Liver (tissue), 3 donors: ENCODE measurements at regions not wholly inside any gene's neighbourhood (a gene's known extent, or its start where the extent isn't known, plus 50 kb on each side); places are given as distances from the start of the nearest gene placed in this dataset.

Experiments used
- EGR1 ChIP-seq, 2 donors: IDR thresholded peaks; 2 replicates each; pipeline ENCODE4 v1.6.1; 2016 to 2018; ENCODE audit warnings: antibody characterized with exemption in 2 of 2, low read depth in 2 of 2
- GABPA ChIP-seq, 2 donors: IDR thresholded peaks in 1 of 2; conservative IDR thresholded peaks in 1 of 2; 2 replicates each; pipeline ENCODE4 v1.6.1; 2016; ENCODE audit warnings: antibody characterized with exemption in 2 of 2, mild to moderate bottlenecking in 1 of 2, moderate library complexity in 1 of 2
- HNF4A ChIP-seq, 2 donors: conservative IDR thresholded peaks; 2 replicates each; pipeline ENCODE4 v1.6.1; 2016; ENCODE audit warnings: antibody characterized with exemption in 2 of 2, mild to moderate bottlenecking in 2 of 2
- HNF4G ChIP-seq: IDR thresholded peaks from 2 replicates; pipeline ENCODE4 v1.6.1; 2016; ENCODE audit warnings: antibody characterized with exemption
- JUND ChIP-seq, 2 donors: IDR thresholded peaks; 2 replicates each; pipeline ENCODE4 v1.6.1; 2016; ENCODE audit warnings: antibody characterized with exemption in 2 of 2
- RAD21 ChIP-seq, 2 donors: IDR thresholded peaks; 2 replicates each; pipeline ENCODE4 v1.6.1; 2016; ENCODE audit warnings: antibody characterized with exemption in 2 of 2, mild to moderate bottlenecking in 2 of 2
- SP1 ChIP-seq: IDR thresholded peaks from 2 replicates; pipeline ENCODE4 v1.6.1; 2018; ENCODE audit warnings: antibody characterized with exemption, mild to moderate bottlenecking
- TAF1 ChIP-seq: conservative IDR thresholded peaks from 2 replicates; pipeline ENCODE4 v1.6.1; 2016; ENCODE audit warnings: antibody characterized with exemption, mild to moderate bottlenecking
- YY1 ChIP-seq: IDR thresholded peaks from 2 replicates; pipeline ENCODE4 v1.6.1; 2016; ENCODE audit warnings: antibody characterized with exemption, mild to moderate bottlenecking
- TF ChIP-seq, protein P1 (sequence below): fragments of 150-350 bp; IDR thresholded peaks from 2 replicates; pipeline ENCODE4 v1.5.1; 2017; ENCODE audit warnings: improper control_type of control experiment, low read depth, low read length; ENCODE audit not compliant: missing input control
- TF ChIP-seq, protein P2 (sequence below): IDR thresholded peaks from 2 replicates; pipeline ENCODE4 v1.6.1; 2016; ENCODE audit warnings: antibody characterized with exemption, mild to moderate bottlenecking
- TF ChIP-seq, protein P3 (sequence below): IDR thresholded peaks from 2 replicates; pipeline ENCODE4 v1.6.1; 2016; ENCODE audit warnings: antibody characterized with exemption
- TF ChIP-seq, protein P4 (sequence below): IDR thresholded peaks from 2 replicates; pipeline ENCODE4 v1.6.1; 2016; ENCODE audit warnings: antibody characterized with exemption
- TF ChIP-seq, protein P5 (sequence below): IDR thresholded peaks from 2 replicates; pipeline ENCODE4 v1.6.1; 2016; ENCODE audit warnings: antibody characterized with exemption
- donor health status: healthy.
- donor health status: healthy.

DNA sequence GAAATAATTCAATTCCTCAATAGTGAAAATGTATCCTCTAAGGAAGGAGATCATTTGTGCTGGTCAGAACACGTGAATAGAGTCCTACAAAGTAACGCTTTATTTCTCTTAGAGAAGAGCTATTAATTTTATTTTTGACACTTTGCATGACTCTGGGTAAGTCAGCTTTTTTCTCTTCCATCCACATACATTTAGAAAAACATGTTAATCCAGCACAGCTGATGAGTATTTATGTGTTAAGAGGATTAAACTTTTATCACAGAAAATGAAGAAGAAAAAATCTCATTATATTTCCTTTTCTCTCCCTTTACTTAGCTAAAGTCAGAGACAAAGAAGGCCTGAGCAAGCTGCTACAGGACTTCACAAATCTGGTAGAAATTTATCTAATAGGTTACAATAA is 649.5 kb upstream of the CCDC179 start:
- TF ChIP-seq, protein P1, sequence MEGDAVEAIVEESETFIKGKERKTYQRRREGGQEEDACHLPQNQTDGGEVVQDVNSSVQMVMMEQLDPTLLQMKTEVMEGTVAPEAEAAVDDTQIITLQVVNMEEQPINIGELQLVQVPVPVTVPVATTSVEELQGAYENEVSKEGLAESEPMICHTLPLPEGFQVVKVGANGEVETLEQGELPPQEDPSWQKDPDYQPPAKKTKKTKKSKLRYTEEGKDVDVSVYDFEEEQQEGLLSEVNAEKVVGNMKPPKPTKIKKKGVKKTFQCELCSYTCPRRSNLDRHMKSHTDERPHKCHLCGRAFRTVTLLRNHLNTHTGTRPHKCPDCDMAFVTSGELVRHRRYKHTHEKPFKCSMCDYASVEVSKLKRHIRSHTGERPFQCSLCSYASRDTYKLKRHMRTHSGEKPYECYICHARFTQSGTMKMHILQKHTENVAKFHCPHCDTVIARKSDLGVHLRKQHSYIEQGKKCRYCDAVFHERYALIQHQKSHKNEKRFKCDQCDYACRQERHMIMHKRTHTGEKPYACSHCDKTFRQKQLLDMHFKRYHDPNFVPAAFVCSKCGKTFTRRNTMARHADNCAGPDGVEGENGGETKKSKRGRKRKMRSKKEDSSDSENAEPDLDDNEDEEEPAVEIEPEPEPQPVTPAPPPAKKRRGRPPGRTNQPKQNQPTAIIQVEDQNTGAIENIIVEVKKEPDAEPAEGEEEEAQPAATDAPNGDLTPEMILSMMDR, result no peak
- TF ChIP-seq, protein P2, sequence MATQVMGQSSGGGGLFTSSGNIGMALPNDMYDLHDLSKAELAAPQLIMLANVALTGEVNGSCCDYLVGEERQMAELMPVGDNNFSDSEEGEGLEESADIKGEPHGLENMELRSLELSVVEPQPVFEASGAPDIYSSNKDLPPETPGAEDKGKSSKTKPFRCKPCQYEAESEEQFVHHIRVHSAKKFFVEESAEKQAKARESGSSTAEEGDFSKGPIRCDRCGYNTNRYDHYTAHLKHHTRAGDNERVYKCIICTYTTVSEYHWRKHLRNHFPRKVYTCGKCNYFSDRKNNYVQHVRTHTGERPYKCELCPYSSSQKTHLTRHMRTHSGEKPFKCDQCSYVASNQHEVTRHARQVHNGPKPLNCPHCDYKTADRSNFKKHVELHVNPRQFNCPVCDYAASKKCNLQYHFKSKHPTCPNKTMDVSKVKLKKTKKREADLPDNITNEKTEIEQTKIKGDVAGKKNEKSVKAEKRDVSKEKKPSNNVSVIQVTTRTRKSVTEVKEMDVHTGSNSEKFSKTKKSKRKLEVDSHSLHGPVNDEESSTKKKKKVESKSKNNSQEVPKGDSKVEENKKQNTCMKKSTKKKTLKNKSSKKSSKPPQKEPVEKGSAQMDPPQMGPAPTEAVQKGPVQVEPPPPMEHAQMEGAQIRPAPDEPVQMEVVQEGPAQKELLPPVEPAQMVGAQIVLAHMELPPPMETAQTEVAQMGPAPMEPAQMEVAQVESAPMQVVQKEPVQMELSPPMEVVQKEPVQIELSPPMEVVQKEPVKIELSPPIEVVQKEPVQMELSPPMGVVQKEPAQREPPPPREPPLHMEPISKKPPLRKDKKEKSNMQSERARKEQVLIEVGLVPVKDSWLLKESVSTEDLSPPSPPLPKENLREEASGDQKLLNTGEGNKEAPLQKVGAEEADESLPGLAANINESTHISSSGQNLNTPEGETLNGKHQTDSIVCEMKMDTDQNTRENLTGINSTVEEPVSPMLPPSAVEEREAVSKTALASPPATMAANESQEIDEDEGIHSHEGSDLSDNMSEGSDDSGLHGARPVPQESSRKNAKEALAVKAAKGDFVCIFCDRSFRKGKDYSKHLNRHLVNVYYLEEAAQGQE, result no peak
- TF ChIP-seq TAF1 (no peak), RAD21 (IDR thresholded peaks at IDR 0.05) (no peak), YY1 (no peak), SP1 (no peak), GABPA (IDR thresholded peaks at IDR 0.05 in 1 of 2, conservative IDR thresholded peaks at IDR 0.05 in 1 of 2) (no peak), EGR1 (IDR thresholded peaks at IDR 0.05; ENCODE audit: low read depth in 2 of 2) (no peak), JUND (IDR thresholded peaks at IDR 0.05) (no peak), HNF4G (no peak), HNF4A (conservative IDR thresholded peaks at IDR 0.05) (no peak)
- TF ChIP-seq, protein P3, sequence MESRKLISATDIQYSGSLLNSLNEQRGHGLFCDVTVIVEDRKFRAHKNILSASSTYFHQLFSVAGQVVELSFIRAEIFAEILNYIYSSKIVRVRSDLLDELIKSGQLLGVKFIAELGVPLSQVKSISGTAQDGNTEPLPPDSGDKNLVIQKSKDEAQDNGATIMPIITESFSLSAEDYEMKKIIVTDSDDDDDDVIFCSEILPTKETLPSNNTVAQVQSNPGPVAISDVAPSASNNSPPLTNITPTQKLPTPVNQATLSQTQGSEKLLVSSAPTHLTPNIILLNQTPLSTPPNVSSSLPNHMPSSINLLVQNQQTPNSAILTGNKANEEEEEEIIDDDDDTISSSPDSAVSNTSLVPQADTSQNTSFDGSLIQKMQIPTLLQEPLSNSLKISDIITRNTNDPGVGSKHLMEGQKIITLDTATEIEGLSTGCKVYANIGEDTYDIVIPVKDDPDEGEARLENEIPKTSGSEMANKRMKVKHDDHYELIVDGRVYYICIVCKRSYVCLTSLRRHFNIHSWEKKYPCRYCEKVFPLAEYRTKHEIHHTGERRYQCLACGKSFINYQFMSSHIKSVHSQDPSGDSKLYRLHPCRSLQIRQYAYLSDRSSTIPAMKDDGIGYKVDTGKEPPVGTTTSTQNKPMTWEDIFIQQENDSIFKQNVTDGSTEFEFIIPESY, result no peak
- TF ChIP-seq, protein P4, sequence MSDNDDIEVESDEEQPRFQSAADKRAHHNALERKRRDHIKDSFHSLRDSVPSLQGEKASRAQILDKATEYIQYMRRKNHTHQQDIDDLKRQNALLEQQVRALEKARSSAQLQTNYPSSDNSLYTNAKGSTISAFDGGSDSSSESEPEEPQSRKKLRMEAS, result no peak
- TF ChIP-seq, protein P5, sequence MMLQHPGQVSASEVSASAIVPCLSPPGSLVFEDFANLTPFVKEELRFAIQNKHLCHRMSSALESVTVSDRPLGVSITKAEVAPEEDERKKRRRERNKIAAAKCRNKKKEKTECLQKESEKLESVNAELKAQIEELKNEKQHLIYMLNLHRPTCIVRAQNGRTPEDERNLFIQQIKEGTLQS, result no peak
